GM19351 (cell line): ENCODE measurements at regions not wholly inside any gene's neighbourhood (a gene's known extent, or its start where the extent isn't known, plus 50 kb on each side); places are given as distances from the start of the nearest gene placed in this dataset.
"Not testable (repeated sequence)": the region's sequence is repeated elsewhere in the genome, so short reads cannot be mapped to it uniquely, and the experiment has no call there.

Experiments
- ATAC-seq: cut with Tn5 transposase; IDR thresholded peaks from one replicate; pipeline ENCODE4 v1.9.1; 2021; ENCODE audit warnings: mild to moderate bottlenecking, moderate library complexity; ENCODE audit not compliant: unreplicated experiment

DNA sequence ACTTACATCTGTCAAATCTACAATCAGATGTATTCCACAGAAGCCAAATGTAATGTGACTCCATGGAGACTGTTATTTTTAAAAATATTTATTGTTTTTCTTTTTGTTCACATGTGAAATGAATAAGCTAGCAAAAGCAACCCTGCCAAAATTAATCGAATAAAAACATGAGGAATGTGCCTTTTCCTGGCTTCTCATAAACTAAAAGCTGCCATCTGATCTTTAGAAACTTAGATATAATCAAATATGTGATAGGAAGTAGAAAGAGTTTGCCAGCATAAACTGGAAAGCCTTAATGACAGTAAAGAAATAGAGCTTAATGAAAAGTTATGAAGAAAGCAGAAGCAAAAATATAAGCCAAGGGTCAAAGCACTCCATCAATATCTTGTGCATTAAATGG lies 1724.7 kb upstream of the WWC1 start:
- no peak for ATAC-seq

DNA sequence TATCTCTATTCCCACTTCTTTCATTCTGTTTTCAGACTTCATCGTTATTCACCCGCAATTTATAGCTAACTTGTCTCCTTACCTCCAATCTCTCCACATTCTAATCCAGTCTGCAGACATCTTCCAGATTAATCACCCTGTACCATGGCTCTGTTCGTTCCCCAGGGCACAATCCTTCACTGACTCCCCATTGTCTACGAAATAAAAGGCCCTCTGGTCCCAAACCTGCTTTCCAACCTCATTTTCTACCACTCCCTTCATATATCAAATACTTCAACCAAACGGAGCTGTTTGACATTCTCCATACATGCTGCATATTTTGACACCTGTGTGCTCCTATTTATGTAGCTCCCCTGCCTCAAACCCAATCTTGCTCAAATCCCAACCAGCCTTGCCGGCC lies 1720.6 kb upstream of the WWC1 start:
- ATAC-seq: no peak

DNA sequence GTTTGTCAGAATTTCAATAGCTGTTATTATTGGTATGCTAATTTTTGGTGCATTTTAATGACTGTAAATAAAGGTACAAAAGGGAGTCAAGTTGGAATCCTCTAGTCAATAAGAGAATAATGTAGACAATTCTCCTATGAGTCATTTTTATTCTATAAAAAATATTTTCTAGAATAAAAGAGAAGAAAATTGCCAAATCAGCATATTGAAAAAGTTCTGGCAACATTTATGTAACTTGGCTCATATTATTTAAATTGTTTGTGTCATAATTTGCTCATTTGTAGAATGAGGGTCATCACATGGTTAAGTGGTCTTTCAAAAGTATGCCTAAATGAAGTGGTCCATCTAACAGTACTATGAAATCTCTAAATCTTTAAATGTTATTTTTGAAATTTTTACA lies 1719.8 kb upstream of the WWC1 start:
- ATAC-seq: no peak

DNA sequence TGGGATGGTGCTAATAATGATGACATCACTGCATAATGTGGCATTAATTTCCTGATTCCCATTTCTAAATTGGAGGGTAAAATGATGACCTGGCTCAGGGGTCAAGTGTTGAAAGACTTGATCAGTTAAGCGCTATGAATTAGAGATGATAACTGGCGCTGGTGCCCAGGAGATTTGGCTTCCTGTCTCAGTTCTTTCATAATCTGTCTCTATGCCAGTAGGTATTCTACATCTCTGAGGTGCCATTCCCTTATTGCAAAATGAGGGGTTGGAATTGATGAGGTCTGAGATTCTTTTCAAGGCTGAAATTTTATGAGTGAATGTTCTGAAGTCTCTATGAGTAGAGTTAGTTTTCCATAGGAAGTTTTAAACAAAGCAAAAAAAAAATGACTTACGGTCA lies 1715.1 kb upstream of the WWC1 start:
- no peak for ATAC-seq

DNA sequence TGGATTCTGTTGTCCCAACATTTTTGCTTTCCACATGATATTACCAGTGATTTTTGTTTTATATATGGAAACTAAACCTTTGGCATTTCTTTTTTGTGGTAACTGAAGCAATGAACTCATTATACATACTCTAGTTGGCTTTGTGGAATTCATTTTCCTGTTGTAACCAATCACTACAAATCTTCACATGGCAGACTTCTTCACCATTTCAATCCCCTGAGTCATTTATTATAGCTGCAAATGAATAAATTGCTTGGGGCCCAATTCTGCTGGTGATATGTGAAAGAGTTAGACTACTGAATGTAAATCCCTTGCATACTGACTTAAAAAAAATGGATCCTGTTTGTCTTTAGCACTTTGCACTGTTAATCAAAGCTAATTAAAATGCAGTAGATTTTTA lies 1709.6 kb upstream of the WWC1 start:
- ATAC-seq: no peak

DNA sequence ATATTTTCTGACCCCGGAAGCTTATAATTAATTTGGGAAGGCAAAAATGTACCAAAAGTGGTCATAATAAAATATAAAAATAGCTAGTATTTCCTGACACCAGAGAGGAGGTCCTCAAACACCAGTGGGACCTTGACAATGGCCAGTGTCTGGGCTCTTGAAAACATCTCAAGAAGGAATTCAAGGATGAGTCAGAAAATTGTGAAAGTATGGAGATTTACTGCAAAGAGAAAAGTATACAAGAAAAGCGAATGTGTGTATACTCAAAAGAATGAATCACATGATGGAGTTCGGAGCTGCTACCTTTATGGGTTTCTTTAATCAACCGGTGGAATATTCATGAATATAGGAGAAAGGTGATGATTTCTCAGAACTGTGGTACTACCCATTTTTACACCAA lies 1709.0 kb upstream of the WWC1 start:
- no peak for ATAC-seq

DNA sequence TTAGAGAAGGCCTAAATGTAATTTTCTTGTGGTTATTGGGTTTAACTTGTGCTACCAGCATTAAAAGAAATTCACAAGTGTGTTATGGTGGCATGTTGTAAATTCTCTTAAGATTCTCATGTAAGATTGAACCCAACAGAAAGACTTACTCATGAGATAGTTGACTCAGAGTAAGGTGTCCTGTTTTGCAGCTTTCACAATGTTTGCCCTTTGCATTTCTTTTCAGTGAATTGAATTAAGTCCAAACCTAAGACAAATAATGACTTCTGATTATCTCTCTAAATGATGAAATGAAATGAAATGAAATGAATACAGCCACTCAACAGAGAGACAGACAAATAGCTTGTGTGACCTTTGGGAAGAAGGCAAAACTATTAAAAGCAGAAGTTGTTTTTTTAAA lies 1696.9 kb upstream of the WWC1 start:
- ATAC-seq: no peak

DNA sequence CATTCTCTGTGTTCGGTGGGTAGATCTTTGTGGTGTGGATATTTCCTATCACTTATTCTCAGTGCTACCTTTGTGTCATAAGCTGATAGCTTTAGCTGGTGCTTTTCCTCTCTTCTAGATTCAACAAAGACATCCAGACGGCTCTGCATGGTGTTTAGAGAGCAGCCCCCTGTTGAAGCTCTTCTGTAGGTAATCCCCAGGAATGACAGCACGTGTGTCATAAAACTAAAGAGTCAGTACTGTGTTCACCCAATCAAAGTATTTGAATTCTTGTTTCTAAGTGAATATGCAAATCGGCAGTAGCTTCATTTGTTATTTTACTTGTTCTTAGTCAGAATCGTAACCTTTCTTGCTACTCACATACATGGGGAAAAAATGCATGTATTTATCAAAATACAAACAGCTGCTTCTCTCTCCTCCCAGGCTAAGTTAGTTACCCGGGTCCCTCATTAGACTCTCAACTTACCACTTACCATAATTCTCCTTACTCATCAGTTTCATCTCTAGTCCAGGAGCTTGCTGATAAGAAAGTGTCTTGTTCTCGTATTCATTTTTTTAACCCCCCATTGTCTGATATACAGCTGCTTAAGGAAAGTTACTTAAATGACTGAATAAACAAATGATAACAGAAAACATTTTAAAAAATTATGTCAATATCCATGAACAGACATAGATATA lies 1696.0 kb upstream of the WWC1 start:
- no peak for ATAC-seq

DNA sequence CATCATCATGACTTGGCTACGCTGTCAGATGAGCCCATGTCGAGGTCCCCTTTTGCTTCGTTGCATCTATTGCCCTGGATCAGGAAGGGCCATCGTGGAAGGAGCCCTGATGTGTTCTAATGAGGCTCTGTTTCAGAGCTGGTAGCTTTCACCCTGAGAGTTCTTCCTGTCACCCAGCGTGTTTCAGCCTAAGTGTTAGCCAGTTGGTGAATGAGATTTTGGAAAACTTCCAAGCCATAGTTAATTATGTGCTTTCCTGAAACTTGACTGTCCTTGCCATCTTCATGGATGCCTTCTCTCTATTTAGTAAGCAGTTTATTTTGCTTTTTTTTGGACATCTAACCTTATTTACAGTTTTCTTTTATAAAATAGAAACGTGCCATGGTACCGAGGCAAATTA lies 1695.4 kb upstream of the WWC1 start:
- ATAC-seq: no peak

DNA sequence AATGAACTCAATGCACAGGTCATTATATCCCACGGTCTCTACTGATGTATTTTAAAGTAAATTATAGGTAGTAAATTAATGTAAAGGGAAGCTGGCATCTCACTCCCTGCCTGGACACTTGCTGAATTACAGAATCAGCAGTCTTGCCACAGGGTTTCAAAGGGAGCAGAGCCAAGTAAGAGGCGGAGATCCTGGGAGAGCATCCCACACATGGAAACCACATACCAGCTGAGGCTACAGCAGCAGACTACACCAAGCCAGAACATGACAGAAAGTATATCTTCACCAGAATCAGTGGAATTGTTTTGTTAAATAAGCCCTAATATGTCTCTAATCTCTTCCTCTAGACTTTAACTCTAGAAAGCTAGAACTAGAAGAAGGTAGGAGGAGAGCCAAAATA lies 1689.2 kb upstream of the WWC1 start:
- no peak for ATAC-seq

DNA sequence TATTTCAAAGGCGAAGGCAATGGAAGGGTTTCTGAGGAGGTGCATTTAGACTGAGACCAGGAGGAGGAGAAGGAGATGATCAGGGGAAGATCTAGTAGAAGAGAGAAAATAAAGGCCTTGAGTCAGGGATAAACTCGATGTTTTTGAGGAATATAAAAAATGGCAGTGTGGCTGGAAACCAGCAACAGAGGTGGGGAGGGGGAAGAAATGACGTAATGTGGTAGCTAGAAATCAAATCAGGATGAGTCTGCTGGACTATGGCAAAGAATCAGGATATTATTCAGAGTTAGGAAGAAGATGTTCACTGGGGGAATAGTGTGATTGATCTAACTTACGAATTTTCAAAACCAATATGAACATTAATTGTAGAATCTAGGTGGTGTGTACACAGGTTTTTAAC lies 1673.9 kb upstream of the WWC1 start:
- ATAC-seq: no peak

DNA sequence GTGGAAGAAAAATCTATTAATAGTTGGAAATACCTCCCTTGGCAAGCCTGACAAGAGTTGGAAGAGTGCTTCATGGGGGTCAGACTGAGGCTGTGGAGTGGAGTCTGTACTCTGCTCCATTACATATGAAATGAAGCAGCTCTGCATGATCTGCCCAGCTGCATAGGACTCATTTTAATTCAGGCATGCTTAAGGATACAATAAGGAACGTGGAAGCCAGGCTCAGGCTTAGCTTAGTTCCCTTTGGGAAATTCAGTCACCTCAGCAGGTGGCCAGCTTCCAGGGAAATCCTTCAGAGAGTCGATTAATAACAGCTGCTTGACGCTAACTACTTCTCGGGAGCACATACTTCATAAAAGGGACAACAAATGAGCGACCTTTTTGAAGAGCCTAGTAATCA lies 1672.9 kb upstream of the WWC1 start:
- no peak for ATAC-seq

DNA sequence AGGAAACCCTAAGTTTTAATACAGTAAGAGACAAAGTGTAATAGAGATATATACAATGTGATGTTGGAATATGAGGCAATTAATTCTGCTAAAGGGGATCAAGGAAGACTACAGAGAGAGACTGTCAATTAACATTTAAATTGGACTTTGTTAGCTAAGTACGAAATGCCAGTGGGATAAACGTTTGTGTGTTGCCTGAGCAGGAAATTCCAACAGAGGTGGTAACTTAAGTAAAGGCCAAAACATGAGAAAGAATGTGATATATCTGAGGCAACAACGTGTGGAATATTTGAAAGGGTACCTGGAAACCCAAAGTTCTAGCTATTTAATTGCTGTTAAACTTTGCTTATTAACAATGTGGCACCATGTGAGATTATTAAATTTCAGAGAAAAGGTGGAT lies 1666.9 kb upstream of the WWC1 start:
- no peak for ATAC-seq

DNA sequence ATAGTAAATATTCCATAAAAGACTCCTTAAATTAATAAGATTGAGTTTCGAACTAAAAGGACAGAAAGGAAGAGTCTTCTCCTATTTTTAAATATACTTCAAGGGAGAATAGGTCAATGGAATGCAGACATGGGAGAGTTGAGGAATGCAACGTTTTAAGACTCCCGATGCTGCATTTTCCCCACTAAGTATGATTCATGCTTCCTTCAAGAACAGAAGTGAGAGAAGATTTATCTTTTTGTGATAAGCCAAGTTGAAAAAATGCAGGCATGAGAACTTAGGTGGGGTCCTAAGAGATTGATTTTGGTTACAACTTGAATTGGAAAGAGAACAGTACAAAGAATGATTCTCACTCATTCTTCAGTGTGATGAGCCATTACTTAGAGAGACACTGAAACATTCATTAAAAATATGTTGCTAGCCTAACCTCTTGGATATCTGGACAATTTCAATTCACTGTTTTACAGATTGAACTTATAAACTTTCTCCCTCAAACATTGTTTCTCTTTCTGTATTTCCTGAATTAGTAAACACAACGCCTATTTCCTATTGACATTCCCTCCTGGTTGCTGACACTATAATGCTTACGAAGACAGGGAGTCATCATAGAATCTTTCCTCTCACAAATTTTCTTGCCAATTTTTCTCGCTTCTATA lies 1666.1 kb upstream of the WWC1 start:
- no peak for ATAC-seq

DNA sequence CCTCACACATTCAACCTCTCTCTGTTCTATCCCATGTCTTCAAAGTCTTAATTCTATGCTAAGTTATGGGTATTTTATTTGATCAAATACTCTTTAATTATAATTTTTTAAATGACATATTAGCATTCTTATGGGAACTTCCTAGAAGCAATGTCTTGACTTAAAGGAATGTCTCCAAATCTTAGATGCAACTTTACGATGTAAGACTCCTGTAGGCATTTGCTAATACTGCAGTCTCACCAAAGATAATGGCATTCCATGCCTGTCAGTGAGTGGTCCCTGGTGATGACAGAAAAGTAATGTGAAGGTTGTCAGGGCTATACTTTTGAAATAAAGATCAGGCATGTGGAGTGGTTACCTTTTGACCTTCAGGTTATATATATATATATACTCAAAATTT lies 1654.2 kb upstream of the WWC1 start:
- no peak for ATAC-seq

DNA sequence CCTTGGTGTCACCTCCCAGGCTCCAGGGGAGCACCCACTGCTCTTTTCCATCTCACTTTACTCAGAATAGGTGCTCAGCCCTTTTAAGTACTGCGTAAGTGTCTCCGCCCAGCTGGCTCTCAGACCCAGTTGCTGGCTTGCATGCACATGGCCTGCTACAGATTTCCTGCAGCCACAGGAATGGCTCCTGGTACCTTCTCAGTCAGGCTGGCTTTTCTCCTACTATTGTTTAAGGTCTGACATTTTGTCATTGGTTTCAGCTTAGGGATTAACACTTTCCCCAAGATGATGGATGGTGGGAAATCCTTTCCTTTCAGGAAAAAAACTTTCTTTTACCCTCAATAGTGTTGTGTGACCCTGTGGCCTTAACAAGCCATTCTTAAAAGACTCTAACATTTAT lies 1652.3 kb upstream of the WWC1 start:
- ATAC-seq: no peak

DNA sequence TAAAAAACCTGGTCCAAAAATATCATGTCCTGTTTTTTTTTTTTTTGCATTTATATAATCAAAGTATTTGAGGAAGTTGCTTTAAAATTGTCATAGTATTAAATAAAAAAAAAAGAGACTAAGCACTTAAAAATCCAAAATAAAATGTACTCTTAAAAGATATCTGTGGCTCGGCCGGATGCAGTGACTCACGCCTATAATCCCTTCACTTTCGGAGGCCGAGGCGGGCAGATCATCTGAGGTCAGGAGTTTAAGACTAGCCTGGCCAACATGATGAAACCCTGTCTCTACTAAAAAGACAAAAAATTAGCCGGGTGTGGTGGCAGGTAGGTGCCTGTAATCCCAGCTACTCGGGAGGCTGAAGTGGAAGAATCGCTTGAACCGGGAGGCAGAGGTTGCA lies 1651.3 kb upstream of the WWC1 start:
- ATAC-seq: not testable (repeated sequence)

DNA sequence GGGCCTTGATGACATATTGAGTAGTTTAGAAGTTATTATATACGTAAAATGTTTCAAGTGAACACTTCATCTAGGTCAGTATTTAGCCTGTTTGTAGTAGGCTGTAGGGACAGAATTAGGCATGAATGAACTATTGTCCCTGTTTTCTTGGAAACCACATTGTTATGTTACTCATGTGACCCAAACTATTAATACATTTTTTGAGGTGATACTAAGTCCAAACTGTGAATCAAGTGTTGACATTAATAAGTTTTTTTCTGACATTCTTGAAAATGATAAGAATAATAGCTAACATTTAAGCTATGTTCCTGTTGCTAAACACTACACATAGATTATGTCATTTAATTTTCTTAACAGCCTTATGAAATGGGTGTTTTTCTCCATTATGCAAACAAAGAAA lies 1642.7 kb upstream of the WWC1 start:
- ATAC-seq: no peak

DNA sequence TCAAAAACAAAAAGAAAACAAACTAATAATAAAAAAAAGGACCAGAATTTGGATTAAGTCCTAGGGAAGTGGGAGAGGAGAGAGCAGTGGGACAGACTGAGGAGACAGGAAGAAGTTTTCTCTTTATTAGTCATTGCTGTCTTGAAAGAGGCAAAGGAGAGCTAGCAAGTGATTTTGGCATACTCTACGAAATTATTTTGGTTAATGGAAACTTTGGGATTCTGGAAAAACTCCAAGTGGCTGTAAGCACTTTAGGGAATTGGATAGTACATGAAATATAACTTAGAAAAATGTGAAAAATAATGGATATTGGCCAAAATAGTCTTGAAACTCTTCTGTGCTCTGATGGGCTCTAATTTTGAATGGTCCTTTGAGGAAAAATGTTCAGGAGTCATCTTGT lies 1641.8 kb upstream of the WWC1 start:
- no peak for ATAC-seq

DNA sequence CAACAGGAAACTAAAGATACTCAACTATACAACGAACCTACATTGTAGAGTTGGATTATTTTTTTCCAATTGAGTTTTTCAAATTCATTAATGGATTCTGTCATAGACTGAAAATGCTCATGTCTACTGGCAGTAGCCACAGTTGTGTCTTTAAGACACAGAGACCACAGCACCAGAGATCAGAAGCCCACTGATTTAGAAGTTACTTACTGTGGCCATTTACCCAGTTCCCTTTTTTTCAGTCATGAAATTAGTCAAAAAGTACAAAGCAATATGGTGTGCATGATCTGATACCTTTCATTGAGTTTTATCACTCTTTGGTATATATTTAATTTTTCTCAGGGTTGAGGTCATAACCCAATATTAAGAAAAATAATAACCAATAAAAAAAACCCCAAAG lies 1640.2 kb upstream of the WWC1 start:
- no peak for ATAC-seq

DNA sequence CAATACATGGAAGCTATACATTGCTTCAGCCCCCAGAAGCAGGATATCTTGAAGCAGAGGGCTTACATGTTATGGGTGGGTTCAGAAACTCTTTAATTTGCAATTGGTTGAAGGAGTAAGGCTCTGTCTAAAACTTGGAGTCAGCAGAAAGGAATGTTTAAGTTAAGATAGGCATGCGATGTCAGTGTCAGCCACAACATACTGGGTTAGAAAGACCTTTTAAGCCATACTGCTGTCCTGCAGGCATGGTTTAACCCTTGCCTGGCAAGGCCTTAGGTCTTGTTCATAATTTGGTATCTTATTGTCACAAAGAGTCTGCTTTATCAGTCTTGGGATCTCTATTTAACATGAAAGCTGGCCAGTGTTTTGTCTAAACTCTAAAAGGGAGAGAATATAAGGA lies 1619.6 kb upstream of the WWC1 start:
- ATAC-seq: no peak

DNA sequence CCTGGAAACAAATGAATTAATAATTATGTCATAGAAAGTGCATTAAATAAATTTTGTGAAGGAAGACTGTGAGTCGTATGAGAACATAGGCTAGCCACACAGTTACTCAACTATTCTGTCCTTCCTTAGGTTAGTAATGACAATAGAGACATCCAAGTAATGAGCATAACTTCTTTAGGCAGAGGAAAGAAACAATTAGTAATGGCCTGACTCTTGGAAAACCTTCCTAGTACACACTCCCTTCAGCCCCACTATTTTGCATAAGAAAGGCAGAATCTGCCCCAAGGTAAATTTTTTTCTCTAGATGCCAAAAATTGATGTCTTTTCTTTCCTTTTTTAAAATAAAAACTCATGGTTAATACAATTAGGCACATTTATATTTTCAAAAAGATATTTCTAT lies 1619.0 kb upstream of the WWC1 start:
- ATAC-seq: no peak

DNA sequence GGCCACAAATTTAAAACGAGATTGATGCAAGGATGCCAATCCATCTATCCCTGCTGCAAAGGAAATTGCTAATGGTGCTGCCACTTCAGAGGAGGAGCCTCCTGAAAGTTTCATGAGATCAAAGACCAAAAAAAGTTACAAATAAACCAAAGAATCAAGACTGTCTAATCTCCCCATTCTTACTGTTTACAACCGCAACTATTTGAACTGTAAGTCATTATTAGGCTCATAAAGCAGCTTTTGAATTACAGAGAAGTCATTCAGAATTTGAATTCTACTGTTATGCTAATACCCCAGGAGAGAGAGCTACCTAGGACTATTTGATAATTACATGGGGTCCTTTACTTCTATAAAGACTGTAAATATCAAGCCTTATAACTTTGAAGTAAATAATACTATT lies 1613.6 kb upstream of the WWC1 start:
- no peak for ATAC-seq
